ENCODE measurements at regions not wholly inside any gene's neighbourhood (a gene's known extent, or its start where the extent isn't known, plus 50 kb on each side); places are given as distances from the start of the nearest gene placed in this dataset.

DNA sequence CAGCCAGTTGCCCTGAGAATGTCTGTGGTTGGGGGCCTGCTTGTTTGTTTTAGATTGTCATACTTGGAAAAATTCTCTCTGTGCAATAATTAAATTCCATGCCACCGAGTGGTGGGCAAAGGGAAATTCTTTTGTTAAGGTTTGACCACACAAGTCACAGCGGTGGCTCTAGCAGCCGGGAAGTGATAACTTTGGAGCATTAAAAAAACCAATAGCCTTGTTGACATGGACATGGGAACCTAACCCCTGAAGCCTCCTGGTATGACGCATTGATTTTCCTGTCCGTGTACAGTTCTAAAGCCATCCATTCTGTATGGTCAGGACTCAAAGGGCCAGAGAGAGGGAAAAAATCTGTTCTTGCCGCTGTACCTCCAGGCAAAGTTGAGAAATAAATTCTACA, 384.9 kb upstream of the ZNF507 start:
- no peak for DNase-seq

DNA sequence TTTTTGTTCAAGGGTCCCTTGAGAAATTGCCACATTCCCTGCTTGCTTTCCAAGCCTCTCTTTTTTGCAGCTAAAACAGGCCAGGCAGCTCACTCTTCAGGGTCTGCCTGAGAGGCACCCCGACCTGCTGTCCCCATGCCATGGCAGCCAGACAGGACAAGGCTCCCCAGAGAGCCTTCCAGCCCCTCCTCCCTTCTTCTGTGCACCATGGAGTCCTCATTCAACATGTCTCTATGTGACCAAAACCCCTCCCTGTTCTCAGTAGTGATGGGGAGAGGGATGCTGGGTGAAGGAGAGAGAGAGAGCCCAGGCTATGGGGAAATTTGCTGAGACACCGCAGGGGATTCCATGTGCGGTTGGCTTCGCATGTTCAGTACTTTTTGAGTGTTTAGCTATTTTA, 384.2 kb upstream of the ZNF507 start:
- DNase-seq, result no peak

DNA sequence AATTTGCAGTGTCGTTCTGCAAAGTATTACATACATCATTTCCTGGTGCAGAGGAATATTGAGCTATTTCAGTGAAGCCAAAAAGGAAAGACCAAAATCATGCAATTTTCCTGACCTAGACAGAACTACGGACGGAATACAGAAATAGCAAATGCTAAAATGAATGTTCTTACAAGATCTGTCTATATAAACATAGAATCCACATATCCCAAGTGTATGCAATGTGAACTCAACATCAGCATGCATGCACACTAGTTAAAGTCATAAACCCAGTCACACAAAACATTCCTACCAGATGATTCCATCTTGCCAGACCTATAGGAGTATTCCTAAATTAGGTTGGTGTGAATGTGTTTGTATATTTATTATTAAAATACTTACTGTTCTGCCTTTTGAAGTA, 383.7 kb upstream of the ZNF507 start:
- no peak for DNase-seq

DNA sequence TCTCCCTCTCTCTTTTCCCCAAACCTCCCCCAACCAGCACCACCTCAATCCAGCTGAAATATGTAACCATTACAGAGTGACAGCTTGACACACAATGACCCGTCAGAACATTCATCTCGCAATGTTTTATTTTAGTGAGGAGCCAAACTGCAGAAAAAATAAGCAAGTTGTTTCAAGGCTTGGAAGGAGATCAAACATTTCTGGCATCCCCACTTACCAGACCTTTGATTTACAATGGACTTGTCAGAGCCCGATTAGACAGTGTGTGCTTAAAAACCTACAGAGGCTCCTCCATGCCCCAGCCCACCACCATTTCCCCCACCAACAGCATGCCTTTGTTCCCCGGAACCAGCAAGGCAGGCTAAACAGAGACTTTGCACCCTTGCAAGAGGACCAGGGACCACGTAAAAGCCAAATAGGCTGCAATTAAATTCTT, 382.8 kb upstream of the ZNF507 start:
- no peak for DNase-seq

DNA sequence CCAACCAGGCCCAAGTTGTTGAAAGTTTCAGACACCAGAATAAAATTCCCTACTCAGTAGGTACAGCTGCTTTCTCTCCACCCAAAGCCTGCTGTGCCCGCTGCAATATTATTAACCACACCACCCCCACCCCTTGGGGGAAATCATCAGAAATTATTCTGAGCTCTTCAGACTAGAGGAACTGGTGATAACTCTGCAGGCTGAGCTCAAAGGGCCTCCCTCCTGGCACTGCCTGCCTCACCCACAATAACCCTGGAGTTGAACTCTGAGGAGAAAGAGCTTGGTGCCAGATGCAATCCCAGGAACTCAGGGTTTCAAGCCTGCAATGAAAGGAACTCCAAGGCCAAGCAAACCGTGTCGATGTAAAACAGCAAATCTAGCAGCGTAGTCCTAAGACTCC, 381.7 kb upstream of the ZNF507 start:
- no peak for DNase-seq

DNA sequence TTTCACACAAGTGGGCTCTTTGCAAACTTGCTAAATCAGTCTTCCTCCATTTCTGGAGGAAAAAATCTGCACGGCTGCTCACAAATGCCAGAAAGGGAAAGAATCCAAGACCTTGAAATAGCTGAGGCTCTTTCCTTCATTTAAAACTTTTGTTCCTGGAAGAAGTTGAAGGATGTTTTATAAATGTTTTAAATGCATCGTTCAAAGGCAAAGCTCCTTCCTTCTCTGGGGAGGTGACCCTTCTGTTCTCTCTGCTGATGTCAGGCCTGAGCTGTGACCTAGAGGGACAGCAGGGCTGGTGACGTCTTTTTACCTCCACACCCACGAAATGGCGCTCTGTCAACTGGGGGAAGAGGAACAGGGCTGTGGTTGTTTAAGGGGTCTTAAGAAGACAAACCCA, 376.4 kb upstream of the ZNF507 start:
- no peak for DNase-seq

DNA sequence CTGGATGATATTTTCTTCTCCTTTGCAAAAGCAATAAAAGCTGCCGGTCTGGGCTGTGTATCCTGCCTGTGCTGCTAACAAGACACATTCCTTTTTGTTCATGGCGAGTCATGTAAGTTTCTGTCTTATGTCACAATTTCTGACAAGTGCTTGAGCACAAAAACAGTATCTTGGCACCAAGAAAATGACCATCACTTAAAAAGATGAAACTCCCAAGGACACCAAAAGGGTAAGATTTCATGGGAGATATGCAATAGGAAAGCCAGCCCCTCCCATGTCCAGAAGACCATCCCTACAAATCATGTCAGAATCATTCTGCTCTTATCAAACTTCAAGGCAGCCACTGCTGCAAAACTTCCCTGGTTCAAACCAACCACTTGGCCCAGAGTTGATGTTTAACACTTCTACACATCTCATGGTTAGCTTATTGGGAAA, 375.4 kb upstream of the ZNF507 start:
- no peak for DNase-seq

DNA sequence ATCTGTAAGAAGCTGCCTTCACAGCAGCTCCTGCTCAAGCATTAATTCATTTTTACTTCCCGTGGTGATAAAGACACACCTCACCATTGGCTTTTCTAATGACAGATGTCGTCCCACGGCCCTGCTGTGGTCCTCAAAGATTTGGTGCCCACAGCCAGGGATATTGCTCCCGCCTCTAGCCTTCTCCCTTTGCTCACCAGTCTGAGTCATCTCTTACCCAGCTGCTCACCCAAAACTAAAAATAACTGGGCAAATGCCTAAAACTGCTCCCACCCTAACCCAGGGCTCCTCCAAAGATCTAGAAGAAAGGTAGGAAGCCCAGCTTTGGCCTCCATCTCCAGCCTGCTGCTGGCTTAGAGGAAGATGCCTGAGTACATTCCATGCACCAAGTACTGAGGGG, 371.1 kb upstream of the ZNF507 start:
- no peak for DNase-seq

DNA sequence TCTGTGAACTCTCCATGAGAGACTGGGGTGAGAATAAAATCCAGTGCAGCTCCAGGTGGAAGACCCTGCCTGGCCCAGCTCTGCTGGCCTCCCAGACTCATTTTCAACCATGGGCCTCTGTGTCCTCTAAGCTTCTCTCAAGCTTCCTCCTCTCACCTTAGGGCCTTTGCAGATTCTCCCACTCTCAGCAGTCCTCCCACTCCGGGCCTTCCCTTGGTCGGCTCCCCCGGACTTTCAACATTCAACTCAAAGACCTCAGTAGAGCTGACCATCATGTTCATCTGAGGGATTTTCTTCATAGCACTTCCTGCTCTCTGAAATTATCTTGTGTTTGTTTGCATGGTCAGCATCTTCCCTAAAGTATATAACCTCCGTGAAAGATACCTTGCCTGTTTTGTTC, 370.5 kb upstream of the ZNF507 start:
- DNase-seq, result no peak

DNA sequence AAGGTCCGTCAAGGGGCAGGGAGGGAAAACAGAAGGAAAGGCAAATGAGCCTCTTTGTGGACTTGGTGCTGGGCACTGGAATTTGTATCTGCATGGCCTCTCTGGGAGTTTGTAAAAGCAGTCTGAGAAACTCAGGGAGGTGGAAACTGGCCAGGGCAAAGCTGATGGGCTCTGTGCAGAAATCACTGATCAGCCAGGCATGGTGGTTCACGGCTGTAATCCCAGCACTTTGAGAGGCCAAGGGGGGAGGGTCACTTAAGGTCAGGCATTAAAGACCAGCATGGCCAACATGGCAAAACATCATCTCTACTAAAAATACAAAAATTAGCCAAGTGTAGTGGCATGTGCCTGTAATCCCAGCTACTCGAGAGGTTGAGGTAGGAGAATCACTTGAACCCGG, 369.9 kb upstream of the ZNF507 start:
- no peak for DNase-seq

DNA sequence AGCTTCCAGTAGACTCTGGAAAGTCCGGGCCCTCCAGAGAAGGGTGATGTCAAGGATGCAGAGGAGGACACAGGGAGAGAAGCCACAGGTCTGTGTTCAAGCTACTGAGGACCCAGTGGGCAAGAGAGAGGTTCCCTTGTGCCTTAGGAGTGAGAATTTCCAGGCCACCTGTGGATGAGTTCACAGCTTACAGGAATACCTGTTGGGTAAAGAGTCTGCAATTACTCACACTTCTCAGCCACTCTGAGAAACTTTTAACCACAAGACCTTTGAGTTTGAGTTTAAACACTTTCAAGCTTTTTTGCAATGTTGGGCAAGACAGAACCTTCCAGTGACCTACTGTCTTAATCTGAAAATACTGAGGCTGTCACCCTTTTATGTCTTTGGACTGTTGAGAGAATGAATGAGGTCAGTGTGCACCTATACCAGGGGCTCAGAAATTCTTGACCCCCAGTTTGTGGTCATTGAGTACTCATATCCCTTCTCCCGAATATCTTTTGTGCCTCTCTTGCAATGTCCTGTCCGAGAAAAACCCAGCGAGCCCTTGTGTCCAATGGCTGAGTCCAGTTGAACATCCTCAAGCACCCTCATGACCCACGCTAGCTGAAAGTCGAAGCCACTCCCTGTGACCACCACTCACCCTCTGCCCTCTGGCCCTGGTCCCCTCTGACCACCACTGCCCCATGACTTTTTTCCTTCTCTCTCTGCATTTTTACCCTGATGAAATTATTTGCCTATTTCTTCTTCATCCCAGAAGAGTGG, 368.5 kb upstream of the ZNF507 start:
- no peak for DNase-seq

DNA sequence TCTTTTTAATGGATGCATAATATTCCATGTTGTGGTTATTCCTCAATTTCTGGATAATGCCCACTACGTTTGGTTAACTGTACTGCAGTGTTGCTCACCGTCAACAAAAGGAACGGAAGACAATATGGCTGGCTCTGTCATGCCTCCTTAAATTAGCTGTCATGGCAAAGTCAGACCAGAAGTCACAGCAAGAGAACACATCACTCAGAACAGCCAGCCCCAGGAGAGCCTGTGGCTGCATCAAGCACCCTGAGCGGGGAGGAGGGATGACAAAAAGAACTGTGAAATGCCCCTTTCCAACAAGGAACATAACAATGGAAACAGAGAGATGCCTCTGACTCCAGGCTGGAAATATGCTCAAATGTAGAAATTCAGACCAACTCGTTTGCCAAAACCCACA, 366.0 kb upstream of the ZNF507 start:
- DNase-seq, result no peak

DNA sequence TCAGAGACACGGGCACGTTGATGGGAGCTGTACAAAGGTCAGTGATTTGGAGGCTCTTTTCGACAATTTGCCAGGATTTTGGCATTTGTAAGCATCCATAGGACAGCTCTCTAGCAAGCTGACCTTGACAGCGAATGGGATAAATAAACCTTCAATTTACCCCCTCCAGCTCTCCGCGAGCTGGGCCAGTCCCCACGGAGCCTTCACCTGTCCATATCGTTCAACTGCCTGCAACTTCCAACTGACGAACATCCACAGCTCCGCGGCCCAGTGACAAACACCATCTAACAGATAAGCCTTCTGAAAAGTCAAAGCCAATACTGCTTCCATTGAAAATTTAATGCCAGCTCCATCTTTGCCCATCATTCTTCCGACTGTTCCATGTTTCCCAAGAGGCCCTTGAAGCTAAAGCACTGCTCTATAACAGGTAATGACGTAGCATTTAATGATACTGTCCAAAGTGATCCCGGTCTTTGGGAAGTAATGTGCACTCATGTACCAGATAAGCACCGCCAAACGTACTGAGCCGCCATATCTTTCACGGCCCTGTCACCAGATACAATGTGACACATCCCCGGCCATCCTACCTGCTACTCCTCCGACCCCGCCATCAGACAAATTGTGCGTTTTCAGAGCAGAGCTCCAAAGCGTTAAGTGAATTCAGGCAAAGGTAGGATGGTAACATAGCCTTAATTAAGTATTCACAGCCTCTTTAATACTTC, 365.3 kb upstream of the ZNF507 start:
- DNase-seq, result no peak

DNA sequence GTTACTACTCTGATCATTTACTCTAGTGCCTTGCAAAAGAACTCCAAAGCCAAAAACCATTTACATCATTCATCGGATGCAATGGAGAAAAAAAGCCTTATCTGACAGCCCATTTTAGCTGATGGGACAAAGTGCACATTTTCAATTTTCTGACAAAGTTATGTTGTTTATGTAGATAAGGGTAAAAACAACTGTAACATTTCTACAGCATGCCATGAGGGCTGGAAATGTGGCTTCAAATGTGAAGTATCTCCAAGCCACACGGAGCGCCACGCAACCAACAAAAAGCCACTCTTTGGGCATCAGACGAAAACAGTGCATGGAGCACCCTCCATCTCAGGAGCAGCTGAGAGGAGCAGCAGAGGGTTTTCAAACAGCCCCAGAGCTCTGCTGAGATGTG, 364.6 kb upstream of the ZNF507 start:
- DNase-seq, result no peak

DNA sequence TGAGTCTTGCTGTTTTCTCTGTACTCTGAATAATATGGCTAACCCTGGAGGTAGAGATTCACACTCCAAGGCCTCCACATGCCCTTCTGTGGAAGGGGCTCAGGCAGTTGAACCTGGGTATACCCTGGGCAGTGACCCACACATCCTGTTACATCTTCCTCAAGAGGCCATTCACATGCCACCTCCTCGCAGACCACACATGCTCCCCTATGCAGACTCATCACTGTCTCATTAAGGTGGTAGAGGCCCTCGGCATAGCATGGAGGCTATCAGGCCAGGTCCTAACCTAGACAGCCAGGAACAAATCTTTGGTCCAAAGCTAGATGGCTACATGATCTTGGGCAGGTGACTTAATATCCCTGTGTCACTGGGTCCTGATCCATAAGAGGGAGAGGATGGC, 363.9 kb upstream of the ZNF507 start:
- no peak for DNase-seq

DNA sequence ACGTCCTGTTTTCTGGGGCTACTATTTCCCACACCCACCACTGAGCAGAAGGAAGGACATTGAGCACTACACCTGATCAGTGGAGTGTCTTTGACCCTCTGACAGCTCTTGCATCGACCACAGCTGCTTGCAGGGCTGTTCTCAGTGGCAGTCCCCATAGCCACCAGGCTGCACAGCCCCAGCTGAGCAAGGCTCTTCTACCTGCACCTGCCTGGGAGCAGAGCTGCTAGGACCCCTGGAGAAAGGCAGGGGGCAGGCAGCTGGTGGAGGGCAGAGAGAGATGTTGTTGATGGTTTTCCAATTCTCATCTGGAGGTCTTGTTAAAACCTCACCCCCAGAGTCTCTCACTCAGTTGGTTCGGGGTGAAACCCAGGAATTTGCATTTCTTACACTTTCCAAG, 361.8 kb upstream of the ZNF507 start:
- DNase-seq, result no peak

DNA sequence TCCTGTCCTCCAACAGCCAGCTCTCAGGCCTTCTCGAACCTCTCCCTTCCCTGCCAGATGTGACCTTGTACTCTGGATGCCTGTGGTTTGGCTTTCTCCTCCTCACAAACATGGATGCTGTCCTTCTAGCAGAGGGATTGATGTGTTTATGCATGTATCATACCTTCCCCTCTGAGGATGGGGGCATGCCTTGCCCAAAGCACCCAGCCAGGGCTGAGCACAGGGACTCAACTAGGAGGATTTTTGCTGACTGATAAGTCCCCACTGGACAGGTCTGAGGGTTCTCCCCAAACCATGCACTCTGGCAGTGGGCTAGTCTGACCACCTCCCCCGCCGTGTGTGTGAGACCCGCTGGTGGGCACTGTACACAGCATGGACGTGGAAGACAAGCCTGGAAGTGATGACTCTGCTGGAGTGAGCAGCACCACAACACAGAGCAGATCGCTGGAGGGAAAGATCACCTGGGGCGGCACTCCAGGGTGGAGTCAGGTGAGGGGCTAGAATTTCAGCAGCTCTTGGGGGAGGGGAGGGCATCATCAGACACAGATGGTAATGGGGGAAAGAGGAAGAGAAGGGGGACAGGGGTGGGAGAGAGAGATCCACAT, 360.3 kb upstream of the ZNF507 start:
- DNase-seq, result no peak

DNA sequence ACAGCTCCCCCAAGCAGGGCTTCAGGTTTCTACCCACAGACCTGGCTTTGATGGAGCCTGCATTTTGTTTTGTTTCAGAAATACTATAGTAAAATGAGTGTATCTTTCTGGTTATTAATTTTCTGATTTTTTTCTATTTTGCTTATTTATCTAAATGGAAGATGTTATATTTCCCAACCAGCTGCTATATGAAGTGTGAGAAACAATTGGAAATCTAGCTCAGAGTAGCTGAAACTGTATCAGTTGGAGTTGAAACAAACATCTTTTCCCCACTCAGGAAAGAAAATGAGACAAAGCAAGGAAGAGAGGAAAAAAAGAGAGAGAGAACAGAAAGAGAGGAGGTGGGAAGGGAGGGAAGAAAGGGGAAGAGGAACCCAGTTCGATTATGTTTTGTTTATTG, 358.5 kb upstream of the ZNF507 start:
- DNase-seq, result no peak

DNA sequence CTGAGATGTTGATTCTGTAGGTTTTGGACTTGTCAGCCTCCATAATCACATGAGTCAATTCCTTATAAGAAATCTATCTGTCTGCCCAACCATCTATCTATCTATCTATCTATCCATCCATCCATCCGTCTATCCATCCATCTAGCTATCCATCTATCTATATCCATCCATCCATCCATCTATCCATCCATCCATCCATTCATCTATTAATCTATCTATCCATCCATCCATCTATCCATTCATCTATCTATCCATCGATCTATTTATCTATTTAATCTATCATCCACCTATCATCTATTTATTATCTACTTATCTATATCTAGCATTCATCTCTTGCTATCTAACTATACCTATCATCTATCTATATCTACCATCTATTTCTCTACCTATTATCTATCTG, 357.2 kb upstream of the ZNF507 start:
- no peak for DNase-seq

DNA sequence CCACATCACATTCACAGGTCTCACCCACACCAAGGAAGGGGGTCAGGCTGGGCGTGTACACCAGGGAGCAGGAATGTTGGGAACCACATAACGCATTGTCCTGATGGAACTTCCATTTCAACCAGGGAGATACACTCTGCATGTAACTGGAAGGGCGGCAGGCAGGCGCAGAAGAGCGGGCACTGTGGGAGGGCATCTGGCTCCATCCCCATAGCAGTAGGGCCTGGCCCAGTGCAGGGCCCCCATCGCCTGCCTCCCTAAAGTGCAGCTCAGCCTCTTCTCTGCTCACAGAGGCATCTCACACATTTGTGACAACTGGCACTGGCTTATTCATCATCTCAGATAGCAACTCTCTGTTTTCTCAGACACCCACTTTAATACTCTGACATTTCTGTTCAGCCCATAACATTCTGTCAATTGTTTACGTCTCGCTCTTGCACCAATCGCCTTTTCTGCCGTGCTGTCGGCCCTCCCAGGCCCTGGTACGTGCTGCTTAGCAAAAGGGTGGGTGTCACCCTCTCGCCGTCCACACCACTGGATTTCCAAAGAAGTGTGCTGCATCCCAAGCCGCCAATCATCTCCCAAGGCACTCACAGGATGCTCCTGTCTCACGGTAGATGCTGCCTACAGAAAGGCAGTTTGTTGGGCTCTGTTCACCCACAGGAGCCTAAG, 353.3 kb upstream of the ZNF507 start:
- no peak for DNase-seq

DNA sequence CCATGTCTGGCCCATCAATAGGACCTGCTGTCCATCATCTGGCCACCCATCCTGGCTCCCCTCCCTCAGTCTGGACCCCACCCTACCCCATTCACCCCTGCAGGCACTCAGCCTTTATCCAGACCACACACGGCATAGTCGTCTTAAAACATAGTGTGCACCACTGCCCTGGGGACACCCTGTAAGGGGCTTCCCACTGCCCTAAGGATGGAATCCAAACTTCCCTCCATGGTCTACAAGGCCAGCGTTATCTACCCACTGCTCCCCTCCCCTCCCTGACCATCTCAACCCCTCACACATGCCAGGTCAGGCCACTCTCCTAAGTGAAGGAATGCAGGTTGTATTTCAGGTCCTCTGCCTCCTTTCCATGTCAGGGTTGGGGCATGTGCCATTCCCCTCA, 352.7 kb upstream of the ZNF507 start:
- no peak for DNase-seq

DNA sequence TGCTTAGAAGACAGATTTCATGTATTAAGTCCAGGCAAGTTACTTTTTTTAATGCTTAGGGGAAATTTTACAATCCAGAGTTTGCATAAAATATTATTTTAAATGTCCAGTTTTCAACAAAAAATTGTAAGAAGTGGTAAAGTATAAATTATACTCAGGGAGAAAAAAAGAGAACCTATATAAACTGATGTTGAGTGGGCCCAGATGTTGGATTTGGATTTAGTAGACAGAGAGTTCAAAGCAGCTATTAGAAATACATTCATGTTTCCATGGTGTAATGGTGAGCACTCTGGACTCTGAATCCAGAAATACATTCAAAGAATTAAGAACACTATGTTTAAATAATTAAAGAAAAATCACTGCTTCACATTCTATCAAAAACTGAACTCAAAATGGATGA, 349.9 kb upstream of the ZNF507 start:
- DNase-seq, result no peak

DNA sequence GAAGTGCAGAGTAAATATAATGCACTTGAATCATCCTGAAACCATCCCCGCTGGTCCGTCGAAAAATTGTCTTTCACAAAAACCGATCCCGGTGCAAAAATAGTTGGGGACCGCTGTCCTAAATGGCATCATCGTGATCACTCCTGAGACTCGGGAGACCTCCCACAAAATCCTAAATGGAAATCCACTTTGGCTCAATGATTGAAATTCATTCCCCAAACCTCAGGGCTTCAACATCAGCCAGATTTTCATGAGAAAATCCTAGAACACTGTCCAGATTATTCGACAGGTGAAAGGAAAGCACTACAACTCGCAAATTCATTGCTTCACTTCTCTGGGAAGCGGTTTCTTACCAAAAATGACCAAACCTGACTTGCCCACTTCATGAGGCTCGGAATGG, 335.3 kb upstream of the ZNF507 start:
- DNase-seq, result no peak

DNA sequence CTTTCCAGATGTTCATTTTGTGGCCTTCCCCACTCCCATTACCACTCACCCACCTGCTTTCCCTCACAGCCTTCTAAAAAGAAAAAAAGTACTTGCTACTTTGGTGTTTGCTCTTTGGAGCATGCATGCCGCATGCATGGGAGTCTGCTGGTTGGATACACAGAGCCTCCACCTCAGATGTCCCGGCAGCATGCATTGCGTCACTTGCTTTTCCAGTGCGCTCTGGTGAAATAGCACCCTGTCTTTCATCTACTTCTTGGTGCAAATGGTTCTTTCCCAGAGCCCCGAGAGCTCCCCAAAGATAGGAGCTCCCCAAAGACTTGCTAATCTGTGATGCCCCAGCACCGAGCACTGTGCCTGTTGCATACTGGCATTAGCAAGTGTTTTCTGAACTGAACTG, 333.2 kb upstream of the ZNF507 start:
- no peak for DNase-seq

Data from activated CD8-positive, alpha-beta memory T cell treated with anti-CD3 and anti-CD28 coated beads for 24 hours (primary cell).